Kidney glomerular epithelial cell (primary cell): ENCODE measurements at regions not wholly inside any gene's neighbourhood (a gene's known extent, or its start where the extent isn't known, plus 50 kb on each side); places are given as distances from the start of the nearest gene placed in this dataset.

ENCODE experiments used
- DNase-seq: peaks from one replicate; lab custom pipeline; 2025; lab: John Stamatoyannopoulos, UW

DNA sequence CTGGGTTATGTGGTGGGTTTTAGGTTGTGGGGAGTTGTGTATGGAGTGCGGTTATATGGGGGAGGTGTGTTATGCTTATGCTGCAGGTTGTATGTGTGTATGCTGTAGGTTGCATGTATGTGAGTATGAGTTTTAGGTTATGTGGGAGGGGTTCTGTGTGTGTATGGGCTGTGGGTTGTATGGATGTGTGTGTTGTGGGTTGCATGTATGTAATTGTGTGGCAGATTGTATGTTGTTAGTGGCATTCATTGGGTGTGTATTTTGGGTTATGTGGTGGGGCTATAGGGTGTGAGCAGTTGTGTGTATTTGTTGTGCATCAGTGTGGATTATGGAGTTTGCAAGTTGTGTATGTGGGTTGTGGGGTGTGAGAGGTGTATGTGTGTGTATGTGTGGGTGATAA is 277.4 kb downstream of the NPIPA8 start:
- DNase-seq: no peak

DNA sequence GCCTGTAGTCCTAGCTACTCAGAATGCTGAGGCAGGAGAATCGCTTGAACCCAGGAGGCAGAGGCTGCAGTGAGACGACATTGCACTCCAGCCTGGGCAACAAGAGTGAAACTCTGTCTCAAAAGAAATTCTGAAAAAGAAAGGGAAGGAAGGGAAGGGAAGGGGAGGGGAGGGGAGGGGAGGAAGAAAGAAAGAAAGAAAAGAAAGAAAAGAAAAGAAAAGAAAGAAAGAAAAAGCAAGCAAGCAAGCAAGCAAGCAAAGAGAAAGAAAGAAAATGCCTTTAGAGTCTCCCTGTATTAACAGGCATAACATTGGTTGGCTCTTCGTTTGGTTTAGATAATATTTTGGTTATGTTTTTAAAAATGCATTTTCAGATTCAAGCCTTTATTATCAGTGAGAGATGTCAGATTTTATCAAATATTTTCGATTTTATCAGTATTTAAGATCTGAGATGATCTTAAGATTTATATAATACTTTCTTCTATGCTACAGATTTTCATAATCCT is 281.1 kb downstream of the NPIPA8 start:
- DNase-seq: no peak

DNA sequence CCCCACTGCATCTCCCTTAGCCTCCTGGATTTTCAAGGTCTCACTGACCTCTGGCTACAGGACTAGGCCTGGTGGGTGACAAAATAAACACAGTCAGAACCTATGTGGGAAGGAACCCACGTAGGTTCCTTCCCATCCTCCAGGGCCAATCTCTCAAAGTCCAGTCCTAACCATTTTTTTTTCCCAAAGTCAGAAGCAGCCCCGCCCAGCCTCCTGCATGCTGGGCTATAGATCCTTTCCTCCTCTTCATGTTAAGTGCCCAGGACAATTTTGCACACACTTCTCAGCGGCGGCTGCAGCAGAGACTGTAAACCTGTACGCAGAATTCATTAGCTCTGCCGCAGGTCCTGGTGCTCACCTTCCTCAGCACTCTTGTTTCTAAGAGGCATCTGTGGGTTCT is 285.8 kb downstream of the NPIPA8 start:
- no peak for DNase-seq

- no peak for DNase-seq
Measured at GRCh38 chr16:18050234-18050633, 286.3 kb downstream of the NPIPA8 start.

DNA sequence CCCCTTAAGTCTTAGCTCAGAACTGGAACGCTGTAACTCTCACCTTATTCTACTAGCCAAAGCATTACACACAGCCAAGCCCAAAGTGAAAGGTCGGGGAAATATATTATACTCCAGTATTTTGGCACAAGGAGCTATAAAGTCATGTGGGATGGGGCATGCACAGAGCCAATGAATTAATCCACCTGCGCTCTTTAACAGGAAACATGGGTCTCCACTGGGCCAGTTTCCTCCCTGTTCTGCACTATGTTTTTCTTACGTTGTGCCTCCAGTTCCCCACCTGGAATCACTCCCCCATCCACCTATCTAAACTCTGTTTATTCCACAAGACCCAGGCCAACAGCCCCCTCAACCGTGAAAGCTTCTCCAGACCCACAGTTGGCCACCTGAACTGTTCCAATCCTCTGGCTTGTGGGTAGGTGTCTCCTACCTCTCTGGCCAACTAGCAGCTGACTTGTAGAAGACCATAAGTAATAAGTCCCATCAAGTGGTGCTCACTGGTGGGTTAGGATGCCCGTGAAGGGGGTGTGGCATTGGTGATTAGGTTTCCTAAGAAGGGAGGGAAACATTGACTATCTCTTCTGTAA is 286.9 kb downstream of the NPIPA8 start:
- DNase-seq: no peak

DNA sequence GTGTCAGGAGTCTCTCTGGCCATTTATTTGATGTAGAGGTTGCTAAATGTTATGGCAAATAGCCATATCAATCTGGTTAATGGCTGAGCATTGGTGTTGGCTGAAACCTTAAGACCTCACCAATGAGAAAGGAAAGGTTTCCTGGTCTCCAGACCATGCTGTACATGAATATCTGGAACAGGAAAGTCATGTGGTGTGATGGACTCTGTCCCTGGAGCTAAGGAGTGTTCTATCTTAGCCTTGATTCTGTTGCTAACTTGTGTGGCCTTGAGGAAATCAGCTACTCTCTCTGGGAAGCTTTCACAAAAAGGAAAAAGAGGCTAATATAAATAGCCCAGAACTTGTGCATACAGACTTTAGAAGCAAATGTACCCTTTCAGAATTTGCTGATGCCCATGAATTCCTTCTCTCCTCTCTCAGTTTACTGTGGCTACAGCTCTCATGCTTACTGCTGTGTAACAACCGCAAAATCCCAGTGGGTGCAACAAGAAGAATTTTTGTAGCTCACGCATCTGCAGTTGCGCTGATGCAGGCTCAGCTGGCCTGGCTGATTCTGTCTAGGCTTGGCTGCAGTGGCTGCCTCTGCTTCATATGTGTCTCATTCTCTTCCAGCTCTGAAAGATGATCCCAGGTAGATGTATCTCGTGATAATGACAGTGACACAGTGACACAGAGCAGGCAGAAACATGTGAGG is 287.5 kb downstream of the NPIPA8 start:
- DNase-seq: no peak

GRCh38 chr16:18047761-18048160 is 288.8 kb downstream of the NPIPA8 start:
- no peak for DNase-seq

GRCh38 chr16:18045356-18045755 is 291.2 kb downstream of the NPIPA8 start:
- DNase-seq: no peak

- no peak for DNase-seq
Measured at GRCh38 chr16:18041864-18042834, 294.4 kb downstream of the NPIPA8 start.

- no peak for DNase-seq
Measured at GRCh38 chr16:18039931-18040330, 296.6 kb downstream of the NPIPA8 start.

DNA sequence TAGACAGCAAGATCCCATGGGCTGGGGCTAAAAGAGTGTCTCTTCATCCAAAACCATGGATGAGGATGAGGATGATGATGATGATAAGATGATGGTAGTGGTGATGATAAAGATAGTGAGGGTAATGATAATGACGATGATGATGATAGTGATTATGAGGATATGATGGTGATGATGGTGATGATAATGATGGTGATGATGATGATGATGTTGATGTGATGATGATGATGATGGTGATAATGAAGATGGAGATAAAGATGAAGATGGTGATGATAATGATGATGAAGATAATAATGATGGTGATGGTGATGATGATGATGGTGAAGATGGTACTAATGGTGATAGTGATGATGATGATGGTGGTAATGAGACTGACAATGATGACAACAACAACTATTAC is 299.5 kb downstream of the NPIPA8 start:
- no peak for DNase-seq

GRCh38 chr16:18024611-18025010 is 311.9 kb downstream of the NPIPA8 start:
- DNase-seq: no peak

GRCh38 chr16:18018376-18018775 is 318.2 kb downstream of the NPIPA8 start:
- DNase-seq: no peak

DNA sequence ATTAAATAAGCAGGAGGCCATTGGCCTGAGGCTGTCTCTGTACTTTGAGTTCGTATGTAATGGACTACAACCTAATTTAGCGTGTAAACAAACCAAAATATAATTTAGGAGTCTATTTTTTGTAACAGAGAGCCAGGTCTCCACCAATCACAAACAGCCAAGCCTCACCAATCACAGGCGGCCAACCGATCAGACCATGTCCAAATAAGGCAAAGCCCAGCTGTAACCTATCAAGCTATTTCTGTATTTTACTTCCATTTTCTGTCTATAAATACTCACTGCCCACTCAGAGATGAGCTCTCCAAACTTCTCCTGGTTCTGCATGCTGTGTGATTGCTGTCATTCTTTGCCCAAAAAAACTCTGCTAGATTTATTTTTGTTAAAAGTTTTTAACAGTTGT is 322.7 kb downstream of the NPIPA8 start:
- DNase-seq: no peak

- DNase-seq: no peak
Measured at GRCh38 chr16:18008356-18008755, 328.2 kb downstream of the NPIPA8 start.

DNA sequence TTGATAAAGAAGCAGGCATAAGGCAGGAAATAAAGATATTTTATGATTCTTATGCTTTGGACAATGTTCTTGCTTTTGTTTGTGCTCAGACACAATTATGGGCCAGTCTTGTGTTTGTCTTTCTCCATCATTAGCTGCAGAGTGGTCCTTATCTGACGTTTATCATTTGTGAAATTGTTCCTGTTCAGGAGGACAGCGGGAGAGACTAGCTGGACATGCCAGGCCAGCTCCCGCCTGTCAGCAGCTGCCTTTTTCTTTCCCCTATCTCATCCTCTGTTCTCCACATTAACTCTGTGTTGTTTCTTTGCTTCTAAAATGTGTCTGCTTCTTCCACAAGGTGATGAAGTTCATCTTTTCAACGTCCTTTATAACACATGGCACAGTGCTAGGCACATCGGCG is 333.5 kb downstream of the NPIPA8 start:
- no peak for DNase-seq

- no peak for DNase-seq
Measured at GRCh38 chr16:17998996-17999395, 337.5 kb downstream of the NPIPA8 start.

DNA sequence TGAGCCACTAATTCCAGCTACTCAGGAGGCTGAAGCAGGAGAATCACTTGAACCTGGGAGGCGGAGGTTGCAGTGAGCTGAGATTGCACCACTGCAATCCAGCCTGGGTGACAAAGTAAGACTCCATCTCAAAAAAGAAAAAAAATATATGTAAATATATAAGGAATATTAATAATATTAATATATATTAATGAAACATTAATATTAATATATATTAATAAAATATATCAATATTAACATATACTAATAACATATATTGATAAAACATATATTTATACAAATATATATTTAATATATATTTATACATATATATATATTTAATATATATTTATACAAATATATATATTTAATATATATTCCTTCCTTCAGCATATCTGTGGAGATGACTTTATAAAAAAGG is 338.0 kb downstream of the NPIPA8 start:
- no peak for DNase-seq

GRCh38 chr16:17994027-17994426 is 342.5 kb downstream of the NPIPA8 start:
- DNase-seq: no peak

DNA sequence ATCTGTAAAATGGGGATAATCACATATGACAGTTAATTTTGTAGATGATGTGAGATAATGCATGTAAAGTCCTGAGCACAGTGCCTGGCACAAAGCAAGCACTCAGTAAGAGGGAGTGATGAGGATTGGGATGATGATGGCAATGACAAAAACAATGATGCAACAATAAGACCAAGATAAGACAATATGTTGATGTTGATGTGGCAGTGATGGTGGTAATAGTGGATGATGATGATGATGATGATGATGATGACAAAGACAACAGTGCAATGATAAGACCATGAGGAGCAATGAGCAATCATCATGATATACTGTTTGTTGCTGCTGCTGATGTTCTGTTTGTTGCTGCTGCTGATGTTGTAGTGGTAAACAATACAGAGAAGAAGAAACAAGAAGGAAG is 344.1 kb downstream of the NPIPA8 start:
- DNase-seq: no peak

- no peak for DNase-seq
Measured at GRCh38 chr16:17989255-17989654, 347.3 kb downstream of the NPIPA8 start.

DNA sequence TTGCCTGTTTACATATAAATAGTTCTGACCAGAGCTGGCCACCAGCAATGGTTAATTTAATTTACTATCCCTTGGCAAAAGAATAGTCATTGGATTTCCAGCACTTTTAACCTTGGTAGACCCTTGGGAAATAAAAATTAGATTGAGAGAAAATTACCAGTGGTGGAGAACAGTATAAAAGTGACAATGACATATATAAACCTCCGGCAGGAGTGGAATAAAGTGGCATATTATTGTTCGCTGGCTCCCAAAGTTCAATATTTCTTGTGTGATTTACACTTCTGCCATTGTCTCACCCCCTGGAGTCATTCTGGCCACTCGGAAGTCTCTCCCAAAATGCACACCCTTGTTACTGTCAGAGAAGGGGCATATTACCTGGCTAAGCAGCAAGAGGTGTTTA is 347.7 kb downstream of the NPIPA8 start:
- DNase-seq: no peak

DNA sequence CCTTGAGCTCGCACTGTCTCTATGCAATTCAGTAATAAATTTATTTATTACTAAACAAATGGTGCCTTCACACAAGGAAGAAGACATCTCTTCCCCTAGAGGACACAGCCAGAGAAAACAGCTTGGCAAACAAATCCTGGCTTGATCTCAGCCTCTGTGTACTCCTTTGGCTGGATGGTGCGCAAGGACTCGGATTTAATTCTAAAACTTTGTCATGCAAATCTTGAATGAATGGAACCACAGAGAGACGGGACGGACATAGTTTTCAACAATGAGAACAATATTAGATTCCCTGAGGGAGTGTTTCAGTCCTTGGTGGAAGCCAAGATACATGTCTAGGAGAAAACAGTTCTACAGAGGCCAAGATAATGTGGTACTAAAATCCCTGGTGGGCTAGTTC is 349.5 kb downstream of the NPIPA8 start:
- DNase-seq: no peak
